IMR-90 (cell line): ENCODE measurements at regions not wholly inside any gene's neighbourhood (a gene's known extent, or its start where the extent isn't known, plus 50 kb on each side); places are given as distances from the start of the nearest gene placed in this dataset.

ENCODE experiments used
- ATAC-seq: fragments of 200-7000 bp; cut with Tn5 transposase; 2 replicates; pipeline ENCODE4 v1.9.1; 2020; ENCODE audit warnings: low read depth, mild to moderate bottlenecking, moderate library complexity
- BruUV-seq: library from RNA; stranded (reverse); fragments of 400-500 nt; replicated peaks from 2 replicates; lab custom pipeline; 2021; lab: Mats Ljungman, UMichigan
- CTCF ChIA-PET: fragments of 300-600 bp; formaldehyde crosslinking; extraction: SDS; loops from one replicate; lab custom pipeline; 2021; ENCODE audit warnings: antibody characterized with exemption; lab: Yijun Ruan, JAX
- POLR2A ChIA-PET: fragments of 300-600 bp; sonication (Branson Sonifier 250); formaldehyde crosslinking; loops from one replicate; lab custom pipeline; 2022; ENCODE audit warnings: antibody characterized with exemption; ENCODE audit not compliant: unreplicated experiment; lab: Charles Lee
- DNase-seq: peaks from one replicate; pipeline ENCODE4 v3.0.0; 2013
- H2AFZ ChIP-seq: replicated peaks from 2 replicates; pipeline ENCODE3; 2013; ENCODE audit warnings: low read length, mild to moderate bottlenecking; ENCODE audit not compliant: poor library complexity
- H2AK5ac ChIP-seq: 2 replicates; pipeline ENCODE4 v1.6.1; 2013; ENCODE audit warnings: low read depth, low read length, inconsistent platforms
- H2AK9ac ChIP-seq: replicated peaks from 2 replicates; pipeline ENCODE3; 2013; ENCODE audit warnings: mild to moderate bottlenecking, low read depth, low read length, moderate library complexity; ENCODE audit not compliant: poor library complexity
- H2BK120ac ChIP-seq: 2 replicates; pipeline ENCODE4 v1.6.1; 2013; ENCODE audit warnings: low read depth, low read length, inconsistent platforms
- H2BK15ac ChIP-seq: 3 replicates; pipeline ENCODE4 v1.6.1; 2013; ENCODE audit warnings: low read depth, low read length, inconsistent platforms
- H2BK20ac ChIP-seq: 2 replicates; pipeline ENCODE4 v1.6.1; 2013; ENCODE audit warnings: low read depth, mild to moderate bottlenecking, inconsistent platforms, low read length, moderate library complexity
- H2BK5ac ChIP-seq: 2 replicates; pipeline ENCODE4 v1.6.1; 2013; ENCODE audit warnings: mild to moderate bottlenecking, low read depth, low read length, inconsistent platforms; ENCODE audit not compliant: poor library complexity, severe bottlenecking
- H3K14ac ChIP-seq: replicated peaks from 2 replicates; pipeline ENCODE4 v1.6.1; 2013; ENCODE audit warnings: low read depth, low read length, inconsistent platforms
- H3K18ac ChIP-seq: 2 replicates; pipeline ENCODE4 v1.6.1; 2013; ENCODE audit warnings: low read depth, low read length, control low read depth
- H3K23ac ChIP-seq: 2 replicates; pipeline ENCODE4 v1.6.1; 2013; ENCODE audit warnings: low read depth, low read length, inconsistent platforms
- H3K27ac ChIP-seq: 2 replicates; pipeline ENCODE4 v1.5.1; 2013; ENCODE audit warnings: mild to moderate bottlenecking, control low read depth, low read length; ENCODE audit not compliant: insufficient read depth
- H3K27me3 ChIP-seq: 2 replicates; pipeline ENCODE4 v1.6.1; 2013; ENCODE audit warnings: low read length; ENCODE audit not compliant: control insufficient read depth, insufficient read depth
- H3K36me3 ChIP-seq: 2 replicates; pipeline ENCODE4 v1.6.1; 2013; ENCODE audit warnings: low read length, mixed read lengths; ENCODE audit not compliant: control insufficient read depth, insufficient read depth
- H3K4ac ChIP-seq: 2 replicates; pipeline ENCODE4 v1.6.1; 2013; ENCODE audit warnings: low read depth, low read length, inconsistent platforms
- H3K4me1 ChIP-seq: 2 replicates; pipeline ENCODE4 v1.6.1; 2013; ENCODE audit warnings: low read length, mixed read lengths; ENCODE audit not compliant: control insufficient read depth, insufficient read depth
- H3K4me2 ChIP-seq: 2 replicates; pipeline ENCODE4 v1.6.1; 2013; ENCODE audit warnings: low read depth, mild to moderate bottlenecking, control low read depth, low read length, moderate library complexity
- H3K4me3 ChIP-seq: 2 replicates; pipeline ENCODE4 v1.5.1; 2013; ENCODE audit warnings: low read depth, mild to moderate bottlenecking, control low read depth, low read length, moderate library complexity; ENCODE audit not compliant: insufficient read depth
- H3K56ac ChIP-seq: 2 replicates; pipeline ENCODE4 v1.6.1; 2013; ENCODE audit warnings: low read length, inconsistent platforms; ENCODE audit not compliant: insufficient read depth; ENCODE audit errors: extremely low read depth
- H3K79me1 ChIP-seq, 2 experiments: 2 replicates each; pipeline ENCODE4 v1.6.1; 2013; ENCODE audit warnings: low read length in 2 of 2, inconsistent platforms in 1 of 2, low read depth in 1 of 2
- H3K9ac ChIP-seq: 2 replicates; pipeline ENCODE4 v1.6.1; 2013; ENCODE audit warnings: low read depth, low read length, control low read depth
- H3K9me1 ChIP-seq: 2 replicates; pipeline ENCODE4 v1.6.1; 2013; ENCODE audit warnings: low read length, inconsistent platforms; ENCODE audit not compliant: insufficient read depth
- H3K9me3 ChIP-seq: 2 replicates; pipeline ENCODE4 v1.6.1; 2013; ENCODE audit warnings: low read length; ENCODE audit not compliant: control insufficient read depth, insufficient read depth
- H4K20me1 ChIP-seq: 2 replicates; pipeline ENCODE4 v1.6.1; 2013; ENCODE audit warnings: low read length, inconsistent platforms; ENCODE audit not compliant: insufficient read depth
- H4K5ac ChIP-seq: 2 replicates; pipeline ENCODE4 v1.6.1; 2013; ENCODE audit warnings: mild to moderate bottlenecking, low read depth, low read length, control low read depth
- H4K8ac ChIP-seq, 2 experiments: 2 replicates each; pipeline ENCODE4 v1.6.1; 2013; ENCODE audit warnings: low read depth in 2 of 2, low read length in 2 of 2, control low read depth in 1 of 2, inconsistent platforms in 1 of 2
- H4K91ac ChIP-seq: 2 replicates; pipeline ENCODE4 v1.6.1; 2013; ENCODE audit warnings: low read depth, low read length, inconsistent platforms; ENCODE audit not compliant: insufficient read depth
- CEBPB ChIP-seq: IDR thresholded peaks from 2 replicates; pipeline ENCODE4 v1.6.1; 2012; ENCODE audit warnings: low read depth, low read length, improper control_type of control experiment
- CHD1 ChIP-seq: IDR thresholded peaks from 2 replicates; pipeline ENCODE4 v1.6.1; 2012; ENCODE audit warnings: low read depth, low read length, improper control_type of control experiment
- MXI1 ChIP-seq: IDR thresholded peaks from 2 replicates; pipeline ENCODE4 v1.6.1; 2012; ENCODE audit warnings: low read depth, mild to moderate bottlenecking, low read length, moderate library complexity, borderline replicate concordance
- RFX5 ChIP-seq: IDR thresholded peaks from 2 replicates; pipeline ENCODE4 v1.8.0; 2012; ENCODE audit warnings: low read depth, mild to moderate bottlenecking, low read length, moderate library complexity
- WGBS, 2 experiments: methylation state at CpG; one replicate each; pipeline versions ENCODE4 v1.1.5 to v1.1.7; 2013; ENCODE audit warnings: missing lambda C conversion rate in 2 of 2; ENCODE audit not compliant: insufficient read length in 1 of 2; ENCODE audit errors: extremely low coverage in 2 of 2; 5-methylcytosine and 5-hydroxymethylcytosine counted together
- dilution Hi-C: fragments of 300-500 bp; cut with HindIII; formaldehyde crosslinking; loops from one replicate; pipeline ENCODE4 v1.14.3; 2018; ENCODE audit warnings: low sequenced_read_pairs; ENCODE audit not compliant: unreplicated experiment
- in situ Hi-C: fragments of 300-500 bp; cut with MboI; formaldehyde crosslinking; loops from 3 replicates; pipeline ENCODE4 v1.14.3; 2019; ENCODE audit warnings: low sequenced_read_pairs, inconsistent platforms, mixed read lengths
- intact Hi-C: fragments of 100-400 bp; cut with micrococcal nuclease; formaldehyde crosslinking; loops from 2 replicates; pipeline ENCODE4 v1.10.0; 2022
- TF ChIP-seq, protein P1 (sequence below): fragments of 150-350 bp; IDR thresholded peaks from 2 replicates; pipeline ENCODE4 v1.6.1; 2017; ENCODE audit warnings: mild to moderate bottlenecking, antibody characterized with exemption, low read length, low read depth
- TF ChIP-seq, protein P2 (sequence below): fragments of 150-350 bp; IDR thresholded peaks from 2 replicates; pipeline ENCODE4 v1.6.1; 2016; ENCODE audit warnings: low read depth, mild to moderate bottlenecking, low read length, moderate library complexity, borderline replicate concordance
- TF ChIP-seq, protein P3 (sequence below): conservative IDR thresholded peaks from 2 replicates; pipeline ENCODE4 v1.5.1; 2012; ENCODE audit warnings: mild to moderate bottlenecking, low read depth, low read length, improper control_type of control experiment

DNA sequence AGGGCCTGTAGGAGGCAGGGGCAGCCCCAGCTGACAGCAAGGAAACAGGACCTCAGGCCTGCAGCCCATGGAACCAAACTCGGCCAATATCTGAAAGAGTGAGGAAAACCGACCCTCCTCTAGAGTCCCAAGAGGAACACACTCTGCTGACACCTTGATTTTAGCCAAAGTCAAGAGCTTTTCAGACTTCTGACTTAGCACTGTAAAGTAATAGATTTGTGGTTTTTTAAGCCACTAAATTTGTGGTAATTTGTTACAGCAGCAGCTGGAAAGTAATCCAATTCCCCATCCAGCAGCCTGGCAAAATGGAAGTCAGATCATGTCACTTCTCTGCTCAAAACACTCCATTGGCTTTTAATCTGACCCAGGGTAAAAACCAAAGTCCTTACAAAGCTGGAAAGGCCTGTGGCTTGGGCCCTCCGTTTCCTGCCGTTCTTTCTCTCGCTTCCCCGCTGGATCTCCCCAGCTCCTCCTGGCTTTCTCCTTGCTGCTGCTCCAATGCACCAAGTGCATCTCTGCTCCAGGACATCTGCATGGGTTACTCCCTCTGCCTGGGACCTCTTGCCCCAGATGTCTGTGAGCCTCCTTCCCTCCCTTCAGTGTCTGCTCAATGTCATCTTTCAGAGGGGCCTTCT lies 79.0 kb downstream of the C5orf15 start:
- CTCF ChIA-PET, result no interaction called here
- no peak overlapping the region for H2BK15ac ChIP-seq

More for the DNA sequence above, 79.0 kb downstream of the C5orf15 start:
- Histone ChIP-seq H2BK5ac (no peak overlapping the region), H2AFZ (no peak overlapping the region), H3K27me3 (peaks cover 39% of the 10 kb centered on the region), H3K4ac (no peak overlapping the region), H3K4me2 (no peak overlapping the region), H2AK9ac (no peak overlapping the region), H4K8ac (no peak overlapping the region), H3K79me1 (no peaks in the 10 kb centered on the region), H3K9ac (no peak overlapping the region), H3K18ac (no peak overlapping the region), H3K4me3 (no peak overlapping the region), H4K20me1 (no peaks in the 10 kb centered on the region), H3K27ac (no peak overlapping the region), H2BK120ac (no peak overlapping the region), H2AK5ac (no peak overlapping the region), H3K14ac (no peak overlapping the region), H3K9me1 (no peaks in the 10 kb centered on the region), H3K56ac (no peak overlapping the region), H4K5ac (no peak overlapping the region), H3K4me1 (no peaks in the 10 kb centered on the region), H2BK20ac (no peak overlapping the region), H4K91ac (no peak overlapping the region), H3K23ac (no peak overlapping the region), H3K36me3 (no peaks in the 10 kb centered on the region), H3K9me3 (no peaks in the 10 kb centered on the region)
- in situ Hi-C loops, result no loop called here
- POLR2A ChIA-PET, result no interaction called here
- 81% methylated on average over 4 of the region's 6 CpGs; no CpG with 5 or more reads in 1 of the 2 experiments for WGBS, 2 experiments
- no peak for TF ChIP-seq RFX5
- TF ChIP-seq, protein P1, sequence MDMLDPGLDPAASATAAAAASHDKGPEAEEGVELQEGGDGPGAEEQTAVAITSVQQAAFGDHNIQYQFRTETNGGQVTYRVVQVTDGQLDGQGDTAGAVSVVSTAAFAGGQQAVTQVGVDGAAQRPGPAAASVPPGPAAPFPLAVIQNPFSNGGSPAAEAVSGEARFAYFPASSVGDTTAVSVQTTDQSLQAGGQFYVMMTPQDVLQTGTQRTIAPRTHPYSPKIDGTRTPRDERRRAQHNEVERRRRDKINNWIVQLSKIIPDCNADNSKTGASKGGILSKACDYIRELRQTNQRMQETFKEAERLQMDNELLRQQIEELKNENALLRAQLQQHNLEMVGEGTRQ, result no peak
- no peak for TF ChIP-seq MXI1
- no peak for TF ChIP-seq CEBPB
- TF ChIP-seq, protein P2, sequence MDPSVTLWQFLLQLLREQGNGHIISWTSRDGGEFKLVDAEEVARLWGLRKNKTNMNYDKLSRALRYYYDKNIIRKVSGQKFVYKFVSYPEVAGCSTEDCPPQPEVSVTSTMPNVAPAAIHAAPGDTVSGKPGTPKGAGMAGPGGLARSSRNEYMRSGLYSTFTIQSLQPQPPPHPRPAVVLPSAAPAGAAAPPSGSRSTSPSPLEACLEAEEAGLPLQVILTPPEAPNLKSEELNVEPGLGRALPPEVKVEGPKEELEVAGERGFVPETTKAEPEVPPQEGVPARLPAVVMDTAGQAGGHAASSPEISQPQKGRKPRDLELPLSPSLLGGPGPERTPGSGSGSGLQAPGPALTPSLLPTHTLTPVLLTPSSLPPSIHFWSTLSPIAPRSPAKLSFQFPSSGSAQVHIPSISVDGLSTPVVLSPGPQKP, result no peak
- TF ChIP-seq CHD1, result no peak
- TF ChIP-seq, protein P3, sequence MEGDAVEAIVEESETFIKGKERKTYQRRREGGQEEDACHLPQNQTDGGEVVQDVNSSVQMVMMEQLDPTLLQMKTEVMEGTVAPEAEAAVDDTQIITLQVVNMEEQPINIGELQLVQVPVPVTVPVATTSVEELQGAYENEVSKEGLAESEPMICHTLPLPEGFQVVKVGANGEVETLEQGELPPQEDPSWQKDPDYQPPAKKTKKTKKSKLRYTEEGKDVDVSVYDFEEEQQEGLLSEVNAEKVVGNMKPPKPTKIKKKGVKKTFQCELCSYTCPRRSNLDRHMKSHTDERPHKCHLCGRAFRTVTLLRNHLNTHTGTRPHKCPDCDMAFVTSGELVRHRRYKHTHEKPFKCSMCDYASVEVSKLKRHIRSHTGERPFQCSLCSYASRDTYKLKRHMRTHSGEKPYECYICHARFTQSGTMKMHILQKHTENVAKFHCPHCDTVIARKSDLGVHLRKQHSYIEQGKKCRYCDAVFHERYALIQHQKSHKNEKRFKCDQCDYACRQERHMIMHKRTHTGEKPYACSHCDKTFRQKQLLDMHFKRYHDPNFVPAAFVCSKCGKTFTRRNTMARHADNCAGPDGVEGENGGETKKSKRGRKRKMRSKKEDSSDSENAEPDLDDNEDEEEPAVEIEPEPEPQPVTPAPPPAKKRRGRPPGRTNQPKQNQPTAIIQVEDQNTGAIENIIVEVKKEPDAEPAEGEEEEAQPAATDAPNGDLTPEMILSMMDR, result no peak
- dilution Hi-C loops, result no loop called here
- intact Hi-C loops, result no loop called here
- ATAC-seq (no peak), DNase-seq (no peak)
- no TSS peak for BruUV-seq
